H1 (cell line): ENCODE measurements at regions not wholly inside any gene's neighbourhood (a gene's known extent, or its start where the extent isn't known, plus 50 kb on each side); places are given as distances from the start of the nearest gene placed in this dataset.

Source experiments
- CHD1 ChIP-seq: IDR thresholded peaks from 2 replicates; pipeline ENCODE4 v1.6.1; 2012; ENCODE audit warnings: low read depth, low read length, improper control_type of control experiment
- CTCF ChIP-seq, 3 experiments: IDR thresholded peaks; 1 replicate in 2 of 3; 2 replicates in 1 of 3; pipeline versions ENCODE4 v1.5.1 to v1.6.1; 2011; ENCODE audit warnings: low read length in 3 of 3, mild to moderate bottlenecking in 3 of 3, inconsistent platforms in 2 of 3, low read depth in 1 of 3, moderate library complexity in 1 of 3; ENCODE audit not compliant: insufficient read depth in 1 of 3; ENCODE audit errors: control extremely low read depth in 1 of 3
- KDM1A ChIP-seq: fragments of 200-600, 300-600 bp; sonication (generic); IDR thresholded peaks from 2 replicates; pipeline ENCODE4 v1.7.1; 2016; ENCODE audit warnings: mild to moderate bottlenecking, low read length, borderline replicate concordance
- KDM5A ChIP-seq: fragments of 200-600 bp; IDR thresholded peaks from 2 replicates; pipeline ENCODE4 v1.7.1; 2012; ENCODE audit warnings: mild to moderate bottlenecking, low read length, inconsistent platforms, mixed read lengths
- RAD21 ChIP-seq, 2 experiments: IDR thresholded peaks in 1 of 2; conservative IDR thresholded peaks in 1 of 2; 2 replicates each; pipeline ENCODE4 v1.6.1; 2011; ENCODE audit warnings: low read depth in 2 of 2, low read length in 2 of 2, improper control_type of control experiment in 1 of 2, inconsistent platforms in 1 of 2, mild to moderate bottlenecking in 1 of 2, moderate library complexity in 1 of 2
- SIN3A ChIP-seq, 2 experiments: IDR thresholded peaks in 1 of 2; conservative IDR thresholded peaks in 1 of 2; 2 replicates each; pipeline ENCODE4 v1.6.1; 2011 to 2012; ENCODE audit warnings: low read length in 2 of 2, improper control_type of control experiment in 1 of 2, low read depth in 1 of 2, mild to moderate bottlenecking in 1 of 2
- SP1 ChIP-seq: IDR thresholded peaks from 2 replicates; pipeline ENCODE4 v1.6.1; 2011; ENCODE audit warnings: low read depth, low read length
- SP2 ChIP-seq: IDR thresholded peaks from 2 replicates; pipeline ENCODE4 v1.6.1; 2012; ENCODE audit warnings: mild to moderate bottlenecking, low read length, inconsistent platforms

- TF ChIP-seq KDM1A (no peak), CTCF (IDR thresholded peaks at IDR 0.05; ENCODE audit: control extremely low read depth in 1 of 3, insufficient read depth in 1 of 3, low read depth in 1 of 3, low read length in 3 of 3) (no peak), RAD21 (IDR thresholded peaks at IDR 0.05 in 1 of 2, conservative IDR thresholded peaks at IDR 0.05 in 1 of 2; ENCODE audit: low read depth in 2 of 2, low read length in 2 of 2) (no peak), SP2 (no peak), SP1 (no peak), CHD1 (no peak), SIN3A (conservative IDR thresholded peaks at IDR 0.05 in 1 of 2, IDR thresholded peaks at IDR 0.05 in 1 of 2; ENCODE audit: low read depth in 1 of 2, low read length in 2 of 2) (no peak), KDM5A (no peak)
These were observed 184.5 kb downstream of the INO80D start for GRCh38 chr2:205901491-205901890.
